BJ (cell line): ENCODE measurements at regions not wholly inside any gene's neighbourhood (a gene's known extent, or its start where the extent isn't known, plus 50 kb on each side); places are given as distances from the start of the nearest gene placed in this dataset.

Experiments used
- CTCF ChIA-PET: fragments of 350-600 bp; formaldehyde crosslinking; extraction: SDS; loops from one replicate; lab custom pipeline; 2021; ENCODE audit warnings: antibody characterized with exemption, inconsistent platforms; lab: Yijun Ruan, JAX
- POLR2A ChIA-PET: fragments of 300-600 bp; sonication (Branson Sonifier 250); formaldehyde crosslinking; extraction: SDS; loops from one replicate; lab custom pipeline; 2021; ENCODE audit warnings: antibody characterized with exemption; lab: Charles Lee
- DNase-seq: peaks from one replicate; pipeline ENCODE4 v3.0.0-alpha.2; 2011; ENCODE audit warnings: low read depth
- H3K27me3 ChIP-seq: 2 replicates; pipeline ENCODE4 v1.6.0; 2011; ENCODE audit warnings: low read length; ENCODE audit not compliant: control insufficient read depth, insufficient read depth
- H3K36me3 ChIP-seq: 2 replicates; pipeline ENCODE4 v1.5.1; 2011; ENCODE audit warnings: low read length; ENCODE audit not compliant: control insufficient read depth, insufficient read depth
- H3K4me3 ChIP-seq: 2 replicates; pipeline ENCODE4 v1.5.1; 2011; ENCODE audit warnings: low read depth, mild to moderate bottlenecking, control low read depth, low read length
- CTCF ChIP-seq: IDR thresholded peaks from 2 replicates; pipeline ENCODE4 v1.5.1; 2011; ENCODE audit warnings: low read depth, mild to moderate bottlenecking, control low read depth, inconsistent platforms, low read length, moderate library complexity; ENCODE audit not compliant: insufficient read depth

GRCh38 chr14:42140001-42140400 lies 533.3 kb downstream of the LRFN5 start:
- no peak for DNase-seq

GRCh38 chr14:42138406-42138805 lies 531.7 kb downstream of the LRFN5 start:
- Histone ChIP-seq H3K27me3 (no peaks in the 10 kb centered on the region), H3K36me3 (no peaks in the 10 kb centered on the region), H3K4me3 (no peak overlapping the region)
- ChIA-PET CTCF (no interaction called here), POLR2A (no interaction called here)
- no peak for TF ChIP-seq CTCF
- no peak for DNase-seq

More at GRCh38 chr14:42140001-42140400, 533.3 kb downstream of the LRFN5 start:
- no peaks in the 10 kb centered on the region for H3K27me3 ChIP-seq
- ChIA-PET POLR2A (no interaction called here), CTCF (no interaction called here)
- H3K4me3 ChIP-seq = no peak overlapping the region
- H3K36me3 ChIP-seq = no peaks in the 10 kb centered on the region
- TF ChIP-seq CTCF = no peak

- no peaks in the 10 kb centered on the region for H3K27me3 ChIP-seq
- no peak for DNase-seq
- CTCF ChIA-PET = interaction anchor here (0.6 kb wide), 1 partner anchor 67 kb away, joined by 3 read pairs; no protein-coding TSS in a partner anchor
- no peak for TF ChIP-seq CTCF
- no peak overlapping the region for H3K4me3 ChIP-seq
- H3K36me3 ChIP-seq = no peaks in the 10 kb centered on the region
- POLR2A ChIA-PET = no interaction called here
These were observed 524.1 kb downstream of the LRFN5 start for GRCh38 chr14:42130815-42131214.

- ChIA-PET CTCF (no interaction called here), POLR2A (no interaction called here)
- Histone ChIP-seq H3K27me3 (no peaks in the 10 kb centered on the region), H3K36me3 (no peaks in the 10 kb centered on the region), H3K4me3 (no peak overlapping the region)
- no peak for DNase-seq
- TF ChIP-seq CTCF = no peak
These were observed 516.9 kb downstream of the LRFN5 start for GRCh38 chr14:42123526-42123925.

- ChIA-PET POLR2A (no interaction called here), CTCF (no interaction called here)
- no peak for TF ChIP-seq CTCF
- Histone ChIP-seq H3K36me3 (no peaks in the 10 kb centered on the region), H3K4me3 (no peak overlapping the region), H3K27me3 (no peaks in the 10 kb centered on the region)
- DNase-seq = no peak
These were observed 506.8 kb downstream of the LRFN5 start for GRCh38 chr14:42113358-42114069.
